ENCODE measurements at regions not wholly inside any gene's neighbourhood (a gene's known extent, or its start where the extent isn't known, plus 50 kb on each side); places are given as distances from the start of the nearest gene placed in this dataset.
"Not testable (repeated sequence)": the region's sequence is repeated elsewhere in the genome, so short reads cannot be mapped to it uniquely, and the experiment has no call there.

GRCh38 chr18:68164909-68165308 is 550.0 kb downstream of the TMX3 start:
- no peak overlapping the region for H3K4me3 ChIP-seq
- intact Hi-C loops (cut with DNase I) = no loop called here
- WGBS = 73% methylated on average over 4 of the region's 4 CpGs
- no peaks in the 10 kb centered on the region for H3K4me1 ChIP-seq (replicated peaks)
- H3K27ac ChIP-seq = no peak overlapping the region
- H3K27me3 ChIP-seq (replicated peaks; ENCODE audit: insufficient read depth) = no peaks in the 10 kb centered on the region
- H3K9me3 ChIP-seq = no peaks in the 10 kb centered on the region
- H3K36me3 ChIP-seq = no peaks in the 10 kb centered on the region
- no peak for DNase-seq (ENCODE audit: low spot score)
- TF ChIP-seq CTCF (IDR thresholded peaks at IDR 0.05) (no peak), POLR2A (IDR thresholded peaks at IDR 0.05) (no peak), POLR2AphosphoS5 (IDR thresholded peaks at IDR 0.05) (no peak)

GRCh38 chr18:68153821-68154220 is 561.1 kb downstream of the TMX3 start:
- H3K9me3 ChIP-seq; intact Hi-C loops (cut with DNase I); H3K4me1 ChIP-seq (replicated peaks); H3K4me3 ChIP-seq; H3K36me3 ChIP-seq; H3K27ac ChIP-seq; H3K27me3 ChIP-seq (replicated peaks; ENCODE audit: insufficient read depth); DNase-seq (ENCODE audit: low spot score): not testable (repeated sequence)
- 78% methylated on average over 5 of the region's 5 CpGs for WGBS

GRCh38 chr18:68152770-68153169 is 562.1 kb downstream of the TMX3 start:
- WGBS = 68% methylated on average over 7 of the region's 7 CpGs
- no peaks in the 10 kb centered on the region for H3K4me1 ChIP-seq (replicated peaks)
- intact Hi-C loops (cut with DNase I) = no loop called here
- no peaks in the 10 kb centered on the region for H3K9me3 ChIP-seq
- TF ChIP-seq POLR2AphosphoS5 (IDR thresholded peaks at IDR 0.05) (no peak), CTCF (IDR thresholded peaks at IDR 0.05) (no peak), POLR2A (IDR thresholded peaks at IDR 0.05) (no peak)
- no peaks in the 10 kb centered on the region for H3K27me3 ChIP-seq (replicated peaks; ENCODE audit: insufficient read depth)
- no peak overlapping the region for H3K27ac ChIP-seq
- H3K36me3 ChIP-seq = no peaks in the 10 kb centered on the region
- DNase-seq (ENCODE audit: low spot score) = no peak
- H3K4me3 ChIP-seq = no peak overlapping the region

- no peaks in the 10 kb centered on the region for H3K9me3 ChIP-seq
- 42% methylated on average over 2 of the region's 2 CpGs for WGBS
- no peak overlapping the region for H3K27ac ChIP-seq
- H3K4me3 ChIP-seq = no peak overlapping the region
- H3K27me3 ChIP-seq (replicated peaks; ENCODE audit: insufficient read depth) = no peaks in the 10 kb centered on the region
- intact Hi-C loops (cut with DNase I) = no loop called here
- TF ChIP-seq POLR2A (IDR thresholded peaks at IDR 0.05) (no peak), POLR2AphosphoS5 (IDR thresholded peaks at IDR 0.05) (peak; percentile 4)
- DNase-seq (ENCODE audit: low spot score) = no peak
- H3K36me3 ChIP-seq = no peaks in the 10 kb centered on the region
- H3K4me1 ChIP-seq (replicated peaks) = no peaks in the 10 kb centered on the region
Measured at GRCh38 chr18:68150961-68151360, 563.9 kb downstream of the TMX3 start.

GRCh38 chr18:68148863-68149262 is 566.0 kb downstream of the TMX3 start:
- intact Hi-C loops (cut with DNase I) = no loop called here
- DNase-seq (ENCODE audit: low spot score) = no peak
- no peaks in the 10 kb centered on the region for H3K4me1 ChIP-seq (replicated peaks)
- H3K4me3 ChIP-seq = no peak overlapping the region
- no peaks in the 10 kb centered on the region for H3K9me3 ChIP-seq
- 30% methylated on average over 3 of the region's 3 CpGs for WGBS
- no peaks in the 10 kb centered on the region for H3K27me3 ChIP-seq (replicated peaks; ENCODE audit: insufficient read depth)
- H3K36me3 ChIP-seq = no peaks in the 10 kb centered on the region
- H3K27ac ChIP-seq = no peak overlapping the region
- TF ChIP-seq POLR2A (IDR thresholded peaks at IDR 0.05) (no peak), POLR2AphosphoS5 (IDR thresholded peaks at IDR 0.05) (no peak), CTCF (IDR thresholded peaks at IDR 0.05) (no peak)

GRCh38 chr18:68147728-68148127 is 567.2 kb downstream of the TMX3 start:
- Histone ChIP-seq H3K4me3 (no peak overlapping the region), H3K4me1 (replicated peaks) (no peaks in the 10 kb centered on the region), H3K27ac (no peak overlapping the region), H3K36me3 (no peaks in the 10 kb centered on the region), H3K9me3 (no peaks in the 10 kb centered on the region), H3K27me3 (replicated peaks; ENCODE audit: insufficient read depth) (no peaks in the 10 kb centered on the region)
- 83% methylated on average over 2 of the region's 2 CpGs for WGBS
- no peak for TF ChIP-seq POLR2A (IDR thresholded peaks at IDR 0.05)
- TF ChIP-seq CTCF (IDR thresholded peaks at IDR 0.05) = no peak
- TF ChIP-seq POLR2AphosphoS5 (IDR thresholded peaks at IDR 0.05) = no peak
- intact Hi-C loops (cut with DNase I) = no loop called here
- no peak for DNase-seq (ENCODE audit: low spot score)
